ENCODE measurements at regions not wholly inside any gene's neighbourhood (a gene's known extent, or its start where the extent isn't known, plus 50 kb on each side); places are given as distances from the start of the nearest gene placed in this dataset.
A peak's percentile ranks its signal among the peaks of the same experiment; 100 is the strongest.

DNA sequence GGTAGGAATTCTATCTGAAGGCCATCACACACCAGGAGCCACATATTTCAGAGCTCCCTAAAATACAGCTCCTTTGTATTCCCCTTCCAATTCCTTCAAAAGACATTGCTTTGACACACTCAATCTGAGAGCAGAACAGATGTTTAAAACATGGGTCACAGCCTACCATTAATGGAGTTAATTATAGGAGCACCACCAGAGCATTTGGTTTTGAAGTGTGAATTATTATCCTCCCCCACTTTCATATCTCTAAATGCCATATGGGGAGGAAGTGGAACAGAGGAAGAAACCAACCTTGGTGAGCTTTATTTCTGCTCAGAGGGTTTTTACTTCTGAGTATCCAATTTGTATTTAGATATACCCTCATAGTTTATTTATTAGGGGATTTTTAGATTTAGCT lies 50.7 kb upstream of the TNFRSF21 start:
- no peak for DNase-seq (ENCODE audit: low spot score)

GRCh38 chr6:47362857-47363461 lies 53.3 kb upstream of the TNFRSF21 start:
- DNase-seq (ENCODE audit: low spot score): peak; percentile 15

GRCh38 chr6:47363736-47364135 lies 54.0 kb upstream of the TNFRSF21 start:
- DNase-seq (ENCODE audit: low spot score): no peak

DNA sequence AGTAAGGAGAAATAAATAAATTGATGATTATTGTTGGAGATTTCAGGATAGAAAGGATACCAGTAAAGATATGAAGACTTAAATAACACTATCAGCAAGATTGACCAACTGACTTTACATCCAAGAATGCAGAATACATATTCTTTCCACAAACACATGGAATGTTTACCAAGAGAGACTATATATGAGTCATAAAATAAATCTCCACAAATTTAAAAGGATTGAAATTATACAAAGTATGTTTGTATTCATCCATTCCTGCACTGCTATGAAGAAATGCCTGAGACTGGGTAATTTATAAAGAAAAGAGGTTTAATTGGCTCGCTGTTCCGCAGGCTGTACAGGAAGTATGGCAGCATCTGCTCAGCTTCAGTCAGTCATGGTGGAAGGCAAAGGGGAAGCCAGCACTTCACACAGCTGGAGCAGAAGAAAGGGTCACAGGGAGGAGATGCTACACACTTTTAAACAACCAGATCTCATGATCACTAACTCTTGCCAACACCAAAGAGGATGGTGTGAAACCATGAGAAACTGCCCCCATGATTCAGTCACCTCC lies 56.7 kb upstream of the TNFRSF21 start:
- no peak for DNase-seq (ENCODE audit: low spot score)

- DNase-seq (ENCODE audit: low spot score): no peak
Measured at GRCh38 chr6:47371139-47371869, 61.6 kb upstream of the TNFRSF21 start.

- no peak for DNase-seq (ENCODE audit: low spot score)
Measured at GRCh38 chr6:47371870-47372255, 62.2 kb upstream of the TNFRSF21 start.

GRCh38 chr6:47372318-47372717 lies 62.6 kb upstream of the TNFRSF21 start:
- no peak for DNase-seq (ENCODE audit: low spot score)

GRCh38 chr6:47375426-47375825 lies 65.7 kb upstream of the TNFRSF21 start:
- no peak for DNase-seq (ENCODE audit: low spot score)

DNA sequence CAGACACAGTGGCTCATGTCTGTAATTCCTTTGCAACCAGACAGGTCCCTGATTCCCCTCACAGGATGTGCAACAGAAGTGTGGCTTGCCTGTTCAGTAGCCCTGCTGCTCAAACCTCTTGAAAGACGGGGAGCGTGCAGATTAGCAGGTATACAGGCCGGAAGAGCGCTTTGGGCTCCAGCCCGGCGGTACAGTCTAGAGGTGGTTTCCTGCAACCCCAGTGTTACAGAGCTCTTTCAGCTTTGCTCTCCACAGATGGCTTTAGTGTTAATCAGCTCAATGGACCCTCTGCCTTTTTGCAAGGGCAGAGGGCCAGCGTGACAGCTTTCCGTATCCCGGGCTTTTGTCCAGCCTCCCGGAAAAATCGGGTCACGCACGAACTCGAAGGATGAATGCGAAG lies 67.2 kb upstream of the TNFRSF21 start:
- DNase-seq (ENCODE audit: low spot score): no peak

- DNase-seq (ENCODE audit: low spot score): no peak
Measured at GRCh38 chr6:47377971-47378370, 68.3 kb upstream of the TNFRSF21 start.

DNA sequence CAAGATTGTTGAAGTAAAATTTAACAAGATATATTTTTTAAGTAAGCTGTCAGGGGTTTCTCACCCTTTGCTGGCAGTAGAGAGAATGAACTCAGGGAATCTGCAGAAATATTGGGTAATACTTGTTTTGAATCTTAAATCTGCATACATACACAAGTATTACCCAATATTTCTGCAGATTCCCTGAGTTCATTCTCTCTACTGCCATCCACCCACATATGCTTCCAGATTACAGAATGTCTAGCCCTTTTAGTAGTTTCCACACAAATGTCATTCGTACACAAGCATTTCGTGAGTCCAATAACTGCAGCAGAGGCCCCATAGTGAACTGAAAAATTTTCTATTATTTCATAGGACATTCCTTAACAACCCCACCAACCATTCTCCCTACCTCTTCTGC lies 69.6 kb upstream of the TNFRSF21 start:
- DNase-seq (ENCODE audit: low spot score): no peak

- no peak for DNase-seq (ENCODE audit: low spot score)
Measured at GRCh38 chr6:47380251-47380650, 70.5 kb upstream of the TNFRSF21 start.

GRCh38 chr6:47381036-47381435 lies 71.3 kb upstream of the TNFRSF21 start:
- DNase-seq (ENCODE audit: low spot score): no peak

GRCh38 chr6:47383360-47383759 lies 73.7 kb upstream of the TNFRSF21 start:
- no peak for DNase-seq (ENCODE audit: low spot score)

GRCh38 chr6:47391675-47392074 lies 82.0 kb upstream of the TNFRSF21 start:
- no peak for DNase-seq (ENCODE audit: low spot score)

- DNase-seq (ENCODE audit: low spot score): no peak
Measured at GRCh38 chr6:47392251-47392650, 82.5 kb upstream of the TNFRSF21 start.

DNA sequence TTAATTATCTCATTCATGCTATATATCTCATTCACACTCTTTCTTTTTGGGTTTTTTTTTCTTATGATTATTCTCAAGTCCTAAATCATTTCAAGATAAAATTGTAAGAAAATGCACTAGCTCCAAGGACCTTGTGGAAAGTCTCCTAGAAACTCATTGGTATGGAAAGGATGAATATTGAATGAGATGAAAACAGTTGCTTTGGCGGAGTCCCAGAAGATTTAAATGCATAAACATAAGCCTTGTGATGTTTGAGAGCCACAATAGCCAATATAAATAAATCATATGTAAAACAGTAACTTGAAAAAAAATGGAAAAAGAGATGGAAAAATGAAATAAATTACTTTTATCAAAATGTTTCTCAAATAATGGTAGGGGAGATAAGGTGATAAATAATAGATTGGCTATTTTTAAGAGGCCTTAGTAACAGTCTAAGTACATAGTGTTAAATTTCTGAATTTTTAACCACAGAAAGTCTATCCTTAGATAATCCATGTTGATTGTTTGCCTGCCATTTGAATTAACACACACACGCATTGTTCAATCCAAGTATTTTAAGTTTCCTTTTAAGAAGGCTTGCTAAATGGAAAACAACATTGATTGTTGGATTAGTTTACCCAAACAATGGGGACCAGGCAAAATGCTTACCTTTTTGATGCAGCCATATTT lies 81.1 kb upstream of the CD2AP start:
- no peak for DNase-seq (ENCODE audit: low spot score)

GRCh38 chr6:47400581-47400980 lies 77.0 kb upstream of the CD2AP start:
- DNase-seq (ENCODE audit: low spot score): no peak

GRCh38 chr6:47402081-47402480 lies 75.5 kb upstream of the CD2AP start:
- DNase-seq (ENCODE audit: low spot score): no peak

DNA sequence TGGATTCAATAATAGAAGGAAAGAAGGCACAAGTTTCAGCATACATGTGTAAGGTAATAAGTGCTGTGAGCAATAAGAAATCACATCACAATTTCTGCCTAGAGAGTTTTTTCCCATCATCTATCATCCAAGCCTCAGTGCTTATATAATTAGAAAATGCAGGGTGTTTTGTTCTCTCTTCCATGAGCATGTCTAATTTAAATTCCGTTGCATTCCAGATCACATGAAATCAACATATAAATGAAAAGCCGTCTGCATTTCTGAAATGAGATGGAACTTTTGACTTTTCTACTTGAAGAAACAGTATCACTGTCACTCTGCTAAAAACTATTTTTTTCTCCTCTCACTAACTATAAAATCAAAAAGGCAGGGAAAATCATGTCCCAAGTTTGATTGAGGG lies 74.5 kb upstream of the CD2AP start:
- DNase-seq (ENCODE audit: low spot score): no peak

DNA sequence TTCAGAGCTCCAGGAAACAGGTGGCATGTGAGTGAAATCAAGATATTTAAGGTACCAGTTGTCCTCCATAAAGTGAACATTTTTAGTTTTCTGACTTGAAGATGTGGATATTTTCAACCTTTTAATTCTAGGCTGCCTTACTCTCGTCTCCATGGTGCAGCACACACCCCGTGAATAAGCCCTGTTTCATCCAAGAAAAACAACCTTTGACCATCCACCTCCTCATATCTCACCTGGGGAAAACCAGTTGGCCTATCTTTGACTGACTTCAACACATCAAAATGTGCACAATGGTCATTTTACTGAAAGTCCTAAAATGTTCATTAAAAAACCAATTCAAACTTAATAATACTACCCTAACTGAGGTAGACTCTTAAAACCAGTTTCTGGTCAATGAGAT lies 73.8 kb upstream of the CD2AP start:
- no peak for DNase-seq (ENCODE audit: low spot score)

GRCh38 chr6:47404435-47404834 lies 73.2 kb upstream of the CD2AP start:
- no peak for DNase-seq (ENCODE audit: low spot score)

DNA sequence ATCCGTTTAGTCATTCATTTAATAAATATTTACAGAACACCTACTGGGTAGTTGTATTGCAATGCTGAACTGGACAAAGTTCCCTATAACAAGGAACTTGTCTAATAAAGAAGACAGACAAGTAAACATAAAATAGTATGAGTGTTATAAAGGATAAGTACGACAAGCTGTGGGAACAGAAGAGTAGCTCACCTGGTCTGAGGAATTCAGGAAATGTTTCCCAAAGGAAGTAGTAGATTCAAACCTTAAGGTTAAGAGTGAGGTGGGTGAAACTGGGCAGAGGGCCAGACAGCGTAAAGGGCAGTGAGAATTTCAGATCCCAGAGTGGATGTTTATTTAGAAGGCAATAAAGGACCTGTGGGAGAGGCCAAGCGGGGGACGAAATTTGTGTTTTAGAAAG lies 72.3 kb upstream of the CD2AP start:
- no peak for DNase-seq (ENCODE audit: low spot score)

All from HuH-7.5 (cell line).